SU-DHL-6 (cell line): ENCODE measurements at regions not wholly inside any gene's neighbourhood (a gene's known extent, or its start where the extent isn't known, plus 50 kb on each side); places are given as distances from the start of the nearest gene placed in this dataset.

Source experiments
- H2AFZ ChIP-seq: fragments of 200-600 bp; sonication (generic); 2 replicates; pipeline ENCODE4 v1.6.1; 2014; ENCODE audit warnings: low read depth, mild to moderate bottlenecking, moderate library complexity, mixed read lengths, antibody characterized with exemption, low read length; ENCODE audit not compliant: severe bottlenecking
- H3F3A ChIP-seq: fragments of 200-600 bp; shearing (Covaris generic); 2 replicates; pipeline ENCODE4 v1.6.0; 2016; ENCODE audit warnings: antibody characterized with exemption, mild to moderate bottlenecking; ENCODE audit not compliant: insufficient read depth
- H3K27ac ChIP-seq: fragments of 200-600 bp; sonication (generic); 2 replicates; pipeline ENCODE4 v1.5.1; 2016; ENCODE audit warnings: low read depth, mild to moderate bottlenecking, low read length, moderate library complexity, mixed read lengths
- H3K27me3 ChIP-seq: fragments of 200-600 bp; sonication (generic), shearing (Covaris generic); 2 replicates; pipeline ENCODE4 v1.6.0; 2014; ENCODE audit warnings: mild to moderate bottlenecking, low read length
- H3K36me3 ChIP-seq: fragments of 200-600 bp; sonication (generic); 2 replicates; pipeline ENCODE4 v1.6.1; 2014; ENCODE audit warnings: mild to moderate bottlenecking, low read length, mixed read lengths
- H3K4me2 ChIP-seq: fragments of 300-600, 200-600 bp; shearing (Covaris generic), sonication (generic); 2 replicates; pipeline ENCODE4 v1.6.0; 2014; ENCODE audit warnings: low read length, low read depth, mild to moderate bottlenecking; ENCODE audit not compliant: poor library complexity, severe bottlenecking
- H3K4me3 ChIP-seq: fragments of 200-600 bp; sonication (generic); 2 replicates; pipeline ENCODE4 v1.5.1; 2014; ENCODE audit warnings: antibody characterized with exemption, low read length, mild to moderate bottlenecking, mixed read lengths; ENCODE audit not compliant: insufficient read depth, poor library complexity, severe bottlenecking
- H3K79me2 ChIP-seq: fragments of 200-600 bp; sonication (generic); 2 replicates; pipeline ENCODE4 v1.6.1; 2014; ENCODE audit warnings: mild to moderate bottlenecking, low read length, moderate library complexity; ENCODE audit not compliant: insufficient read depth
- H3K9ac ChIP-seq: fragments of 200-600 bp; sonication (generic); 2 replicates; pipeline ENCODE4 v1.7.0; 2014; ENCODE audit warnings: mild to moderate bottlenecking, low read length
- H3K9me2 ChIP-seq: fragments of 200-600 bp; sonication (generic); replicated peaks from 2 replicates; pipeline ENCODE4 v1.6.1; 2014; ENCODE audit warnings: low read length; ENCODE audit not compliant: insufficient read depth
- H3K9me3 ChIP-seq: fragments of 200-600 bp; sonication (generic); 2 replicates; pipeline ENCODE4 v1.6.1; 2014; ENCODE audit warnings: low read length, mixed read lengths; ENCODE audit not compliant: insufficient read depth
- H4K20me1 ChIP-seq: fragments of 200-600 bp; sonication (generic); 2 replicates; pipeline ENCODE4 v1.6.1; 2014; ENCODE audit warnings: low read depth, mild to moderate bottlenecking, antibody characterized with exemption, low read length, moderate library complexity, mixed read lengths
- CTCF ChIP-seq: fragments of 200-600 bp; sonication (generic); IDR thresholded peaks from one replicate; pipeline ENCODE4 v1.5.1; 2017; ENCODE audit warnings: antibody characterized with exemption, mild to moderate bottlenecking, low read length, moderate library complexity; ENCODE audit not compliant: insufficient read depth, poor library complexity, severe bottlenecking
- EZH2phosphoT487 ChIP-seq: fragments of 200-600 bp; sonication (generic), shearing (Covaris generic); conservative IDR thresholded peaks from 2 replicates; pipeline ENCODE4 v1.6.1; 2018; ENCODE audit warnings: mild to moderate bottlenecking, antibody characterized with exemption, low read length, moderate library complexity, mixed read lengths

- H2AFZ ChIP-seq: no peak overlapping the region
- no peak overlapping the region for H3K4me2 ChIP-seq
- no peaks in the 10 kb centered on the region for H3K36me3 ChIP-seq
- no peak overlapping the region for H3K4me3 ChIP-seq
- no peaks in the 10 kb centered on the region for H3K27me3 ChIP-seq
- TF ChIP-seq EZH2phosphoT487 (no peak), CTCF (no peak)
- H3K79me2 ChIP-seq: no peaks in the 10 kb centered on the region
- no peaks in the 10 kb centered on the region for H3K9me2 ChIP-seq
- H3K27ac ChIP-seq: no peak overlapping the region
- no peak overlapping the region for H3K9ac ChIP-seq
- H3K9me3 ChIP-seq: no peaks in the 10 kb centered on the region
- H4K20me1 ChIP-seq: no peaks in the 10 kb centered on the region
- no peaks in the 10 kb centered on the region for H3F3A ChIP-seq
Measured at GRCh38 chr21:35412231-35412630, 363.1 kb upstream of the RUNX1 start.

GRCh38 chr21:35411434-35411833 lies 362.3 kb upstream of the RUNX1 start:
- Histone ChIP-seq H3K4me3 (no peak overlapping the region), H4K20me1 (no peaks in the 10 kb centered on the region), H3K9me3 (no peaks in the 10 kb centered on the region), H3K27ac (no peak overlapping the region), H3F3A (no peaks in the 10 kb centered on the region), H3K36me3 (no peaks in the 10 kb centered on the region), H2AFZ (no peak overlapping the region), H3K4me2 (no peak overlapping the region), H3K9ac (no peak overlapping the region), H3K27me3 (no peaks in the 10 kb centered on the region), H3K9me2 (no peaks in the 10 kb centered on the region), H3K79me2 (no peaks in the 10 kb centered on the region)
- TF ChIP-seq EZH2phosphoT487: no peak
- TF ChIP-seq CTCF: no peak

- no peaks in the 10 kb centered on the region for H3K36me3 ChIP-seq
- H3K27me3 ChIP-seq: no peaks in the 10 kb centered on the region
- TF ChIP-seq CTCF (no peak), EZH2phosphoT487 (no peak)
Measured at GRCh38 chr21:35410656-35411055, 361.6 kb upstream of the RUNX1 start.

GRCh38 chr21:35410123-35410522 lies 361.0 kb upstream of the RUNX1 start:
- no peaks in the 10 kb centered on the region for H3K36me3 ChIP-seq
- H3K9me2 ChIP-seq: no peaks in the 10 kb centered on the region
- H3F3A ChIP-seq: no peaks in the 10 kb centered on the region
- H3K9me3 ChIP-seq: no peaks in the 10 kb centered on the region
- TF ChIP-seq EZH2phosphoT487 (no peak), CTCF (no peak)
- H3K4me2 ChIP-seq: no peak overlapping the region
- H3K79me2 ChIP-seq: no peaks in the 10 kb centered on the region
- no peak overlapping the region for H3K4me3 ChIP-seq
- no peak overlapping the region for H2AFZ ChIP-seq
- H3K9ac ChIP-seq: no peak overlapping the region
- no peaks in the 10 kb centered on the region for H3K27me3 ChIP-seq
- no peak overlapping the region for H3K27ac ChIP-seq
- no peaks in the 10 kb centered on the region for H4K20me1 ChIP-seq

More at GRCh38 chr21:35410656-35411055, 361.6 kb upstream of the RUNX1 start:
- Histone ChIP-seq H4K20me1 (no peaks in the 10 kb centered on the region), H3K9me3 (no peaks in the 10 kb centered on the region), H3K4me3 (no peak overlapping the region), H3F3A (no peaks in the 10 kb centered on the region), H3K4me2 (no peak overlapping the region), H3K27ac (no peak overlapping the region), H3K79me2 (no peaks in the 10 kb centered on the region), H3K9ac (no peak overlapping the region), H2AFZ (no peak overlapping the region), H3K9me2 (no peaks in the 10 kb centered on the region)
